Kidney (tissue), 13 donors: ENCODE measurements at regions not wholly inside any gene's neighbourhood (a gene's known extent, or its start where the extent isn't known, plus 50 kb on each side); places are given as distances from the start of the nearest gene placed in this dataset.

Source experiments
- DNase-seq, 5 donors: peaks; one replicate each; pipeline ENCODE4 v3.0.0-alpha.2; 2013 to 2020
- FAIRE-seq: peaks from 2 replicates; lab custom pipeline; 2012; peaks lifted over from hg19 to GRCh38; lab: Jason Lieb, UNC
- H3K27ac ChIP-seq, 2 donors: one replicate each; pipeline ENCODE4 v1.7.0; 2013; ENCODE audit warnings: low read depth in 2 of 2, low read length in 2 of 2, inconsistent platforms in 1 of 2
- H3K27me3 ChIP-seq: one replicate; pipeline ENCODE4 v1.7.1; 2013; ENCODE audit warnings: low read length, inconsistent platforms; ENCODE audit not compliant: control insufficient read depth, insufficient read depth
- H3K36me3 ChIP-seq, 3 donors: one replicate each; pipeline versions ENCODE4 v1.7.0 to v1.7.1; 2013; ENCODE audit warnings: low read length in 3 of 3, control low read depth in 1 of 3, inconsistent platforms in 1 of 3; ENCODE audit not compliant: insufficient read depth in 3 of 3, control insufficient read depth in 2 of 3
- H3K4me1 ChIP-seq, 3 donors: one replicate each; pipeline versions ENCODE4 v1.7.0 to v1.7.1; 2013; ENCODE audit warnings: low read length in 3 of 3, inconsistent platforms in 1 of 3, low read depth in 1 of 3; ENCODE audit not compliant: control insufficient read depth in 2 of 3, insufficient read depth in 2 of 3
- H3K4me3 ChIP-seq, 3 donors: one replicate each; pipeline versions ENCODE4 v1.7.0 to v1.8.1; 2013; ENCODE audit warnings: low read length in 3 of 3, control low read depth in 1 of 3, inconsistent platforms in 1 of 3
- H3K9ac ChIP-seq, 3 donors: one replicate each; pipeline versions ENCODE4 v1.7.0 to v1.7.1; 2013; ENCODE audit warnings: low read length in 3 of 3, control low read depth in 1 of 3, inconsistent platforms in 1 of 3
- H3K9me3 ChIP-seq, 3 donors: one replicate each; pipeline versions ENCODE4 v1.7.0 to v1.7.1; 2013; ENCODE audit warnings: low read length in 3 of 3, control low read depth in 1 of 3, inconsistent platforms in 1 of 3; ENCODE audit not compliant: control insufficient read depth in 2 of 3, insufficient read depth in 1 of 3
- intact Hi-C: fragments of 100-400 bp; cut with DNase I; formaldehyde crosslinking; loops from one replicate; pipeline ENCODE4 v1.11.1; 2022
- TF ChIP-seq, protein P1 (sequence below): IDR thresholded peaks from 3 replicates; pipeline ENCODE4 v1.5.1; 2012; ENCODE audit warnings: mild to moderate bottlenecking, moderate library complexity, borderline replicate concordance; ENCODE audit not compliant: insufficient read depth; ENCODE audit errors: extremely low read depth
- donor health status: control.
- donor health status: control.
- donor health status: control.
- donor health status: control.
- donor health status: control.
- donor health status: DM: yes; HTN: yes; CAD: no.
- donor health status: Normal renal cell carcinoma (clear cell type).

DNA sequence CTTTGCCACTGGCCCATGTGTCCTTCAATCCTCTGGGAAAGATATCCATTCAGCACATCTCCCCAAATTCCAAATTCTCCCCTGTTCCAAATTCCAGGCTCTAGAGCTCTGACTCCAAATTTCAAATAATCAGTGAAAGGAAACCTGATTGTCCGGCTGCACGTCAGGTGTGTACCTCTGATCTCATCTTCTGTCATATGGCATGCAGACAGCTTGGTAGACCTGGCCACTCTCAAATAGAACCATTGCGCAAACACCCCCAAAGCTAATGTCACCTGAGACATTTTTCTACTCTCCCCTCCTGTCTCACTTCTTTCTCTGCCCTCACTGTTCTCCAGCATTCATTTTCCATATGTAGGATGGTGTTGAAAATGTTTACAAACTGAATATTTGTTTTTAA, 337.0 kb upstream of the DYNLRB2 start:
- Histone ChIP-seq H3K27me3 (no peaks in the 10 kb centered on the region), H3K9ac (no peak overlapping the region), H3K4me1 (no peaks in the 10 kb centered on the region), H3K36me3 (no peaks in the 10 kb centered on the region), H3K27ac (no peak overlapping the region), H3K9me3 (no peaks in the 10 kb centered on the region), H3K4me3 (no peak overlapping the region)
- no peak for FAIRE-seq
- intact Hi-C loops, result no loop called here
- no peak for DNase-seq
- TF ChIP-seq, protein P1, sequence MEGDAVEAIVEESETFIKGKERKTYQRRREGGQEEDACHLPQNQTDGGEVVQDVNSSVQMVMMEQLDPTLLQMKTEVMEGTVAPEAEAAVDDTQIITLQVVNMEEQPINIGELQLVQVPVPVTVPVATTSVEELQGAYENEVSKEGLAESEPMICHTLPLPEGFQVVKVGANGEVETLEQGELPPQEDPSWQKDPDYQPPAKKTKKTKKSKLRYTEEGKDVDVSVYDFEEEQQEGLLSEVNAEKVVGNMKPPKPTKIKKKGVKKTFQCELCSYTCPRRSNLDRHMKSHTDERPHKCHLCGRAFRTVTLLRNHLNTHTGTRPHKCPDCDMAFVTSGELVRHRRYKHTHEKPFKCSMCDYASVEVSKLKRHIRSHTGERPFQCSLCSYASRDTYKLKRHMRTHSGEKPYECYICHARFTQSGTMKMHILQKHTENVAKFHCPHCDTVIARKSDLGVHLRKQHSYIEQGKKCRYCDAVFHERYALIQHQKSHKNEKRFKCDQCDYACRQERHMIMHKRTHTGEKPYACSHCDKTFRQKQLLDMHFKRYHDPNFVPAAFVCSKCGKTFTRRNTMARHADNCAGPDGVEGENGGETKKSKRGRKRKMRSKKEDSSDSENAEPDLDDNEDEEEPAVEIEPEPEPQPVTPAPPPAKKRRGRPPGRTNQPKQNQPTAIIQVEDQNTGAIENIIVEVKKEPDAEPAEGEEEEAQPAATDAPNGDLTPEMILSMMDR, result no peak

DNA sequence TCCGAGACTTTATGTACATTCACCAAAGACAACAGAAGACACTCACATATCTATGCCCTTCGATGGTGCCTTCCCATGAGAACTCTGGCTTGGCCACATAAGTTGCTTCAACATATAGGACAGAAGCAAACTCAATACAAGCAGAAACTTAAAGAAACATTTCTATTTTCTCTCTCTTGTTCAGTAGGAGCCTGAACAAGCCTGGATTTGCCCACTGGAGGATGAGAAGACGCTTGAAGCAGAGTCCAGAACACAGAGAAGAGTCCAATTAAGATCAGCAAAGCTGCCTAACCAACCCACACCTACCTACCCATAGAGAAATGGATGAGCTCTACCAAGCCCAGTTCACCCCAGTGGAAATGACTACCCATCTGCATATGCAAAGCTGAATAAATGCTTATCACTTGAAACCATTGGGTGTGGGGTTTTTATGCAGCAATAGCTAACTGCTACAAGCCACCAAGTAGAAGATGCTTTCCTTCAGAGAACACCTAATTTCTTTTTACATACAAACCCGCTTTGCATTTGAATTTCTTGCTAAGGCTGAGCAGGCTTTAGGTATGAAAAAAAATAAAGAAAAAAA, 337.9 kb upstream of the DYNLRB2 start:
- Histone ChIP-seq H3K27me3 (no peaks in the 10 kb centered on the region), H3K9ac (no peak overlapping the region), H3K4me1 (no peaks in the 10 kb centered on the region), H3K36me3 (no peaks in the 10 kb centered on the region), H3K4me3 (no peak overlapping the region), H3K27ac (no peak overlapping the region), H3K9me3 (no peaks in the 10 kb centered on the region)
- DNase-seq, result no peak
- intact Hi-C loops, result no loop called here
- TF ChIP-seq, protein P1, result no peak
- no peak for FAIRE-seq

DNA sequence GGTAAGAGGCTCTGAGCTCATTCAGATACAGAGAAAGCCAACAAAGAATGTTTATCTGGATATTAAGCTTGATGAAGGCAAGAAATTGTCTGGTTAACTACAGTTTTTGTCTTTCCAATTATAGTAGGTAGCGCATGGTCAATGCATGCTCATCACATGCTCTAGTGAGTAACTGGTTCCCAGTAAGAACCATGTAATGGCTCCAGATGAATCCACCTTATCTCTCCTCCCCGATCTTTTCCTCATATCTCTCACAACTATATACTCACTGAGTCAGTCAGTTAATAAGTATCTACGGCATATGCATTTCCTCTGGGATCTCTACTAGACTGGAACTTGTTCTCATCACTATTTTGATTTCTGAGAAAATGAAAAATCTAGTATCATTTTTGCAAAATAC, 340.7 kb upstream of the DYNLRB2 start:
- TF ChIP-seq, protein P1, result no peak
- no peaks in the 10 kb centered on the region for H3K36me3 ChIP-seq
- FAIRE-seq, result no peak
- DNase-seq, result no peak
- H3K27ac ChIP-seq, result no peak overlapping the region
- H3K9me3 ChIP-seq, result no peaks in the 10 kb centered on the region
- H3K4me1 ChIP-seq, result no peaks in the 10 kb centered on the region
- H3K9ac ChIP-seq, result no peak overlapping the region
- H3K4me3 ChIP-seq, result no peak overlapping the region
- intact Hi-C loops, result no loop called here
- no peaks in the 10 kb centered on the region for H3K27me3 ChIP-seq

DNA sequence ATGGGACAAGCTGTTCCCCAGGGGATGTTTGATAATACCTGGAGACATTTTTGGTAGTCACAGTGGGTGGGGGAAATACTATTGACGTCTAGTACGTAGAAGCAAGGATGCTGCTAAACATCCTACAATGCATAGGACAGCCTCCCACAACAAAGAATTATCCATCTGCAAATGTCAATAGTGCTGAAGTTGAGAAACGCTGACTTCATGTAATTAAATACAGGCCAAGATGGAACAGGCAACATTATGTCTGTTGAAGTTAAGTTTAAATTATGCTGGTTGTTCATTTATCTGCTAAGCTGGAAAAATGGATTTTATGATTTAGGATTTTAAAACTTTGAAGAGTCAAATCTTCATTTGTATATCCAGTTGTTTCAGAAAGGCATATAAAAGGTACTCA, 341.2 kb upstream of the DYNLRB2 start:
- Histone ChIP-seq H3K4me3 (no peak overlapping the region), H3K9ac (no peak overlapping the region), H3K27ac (no peak overlapping the region), H3K9me3 (no peaks in the 10 kb centered on the region), H3K36me3 (no peaks in the 10 kb centered on the region), H3K27me3 (no peaks in the 10 kb centered on the region), H3K4me1 (no peaks in the 10 kb centered on the region)
- TF ChIP-seq, protein P1, result no peak
- DNase-seq, result no peak
- FAIRE-seq, result no peak
- intact Hi-C loops, result no loop called here
